HG02973 (cell line): ENCODE measurements at regions not wholly inside any gene's neighbourhood (a gene's known extent, or its start where the extent isn't known, plus 50 kb on each side); places are given as distances from the start of the nearest gene placed in this dataset.
"Not testable (repeated sequence)": the region's sequence is repeated elsewhere in the genome, so short reads cannot be mapped to it uniquely, and the experiment has no call there.

Experiments
- ATAC-seq: cut with Tn5 transposase; IDR thresholded peaks from one replicate; pipeline ENCODE4 v1.9.1; 2021; ENCODE audit warnings: moderate library complexity; ENCODE audit not compliant: unreplicated experiment

DNA sequence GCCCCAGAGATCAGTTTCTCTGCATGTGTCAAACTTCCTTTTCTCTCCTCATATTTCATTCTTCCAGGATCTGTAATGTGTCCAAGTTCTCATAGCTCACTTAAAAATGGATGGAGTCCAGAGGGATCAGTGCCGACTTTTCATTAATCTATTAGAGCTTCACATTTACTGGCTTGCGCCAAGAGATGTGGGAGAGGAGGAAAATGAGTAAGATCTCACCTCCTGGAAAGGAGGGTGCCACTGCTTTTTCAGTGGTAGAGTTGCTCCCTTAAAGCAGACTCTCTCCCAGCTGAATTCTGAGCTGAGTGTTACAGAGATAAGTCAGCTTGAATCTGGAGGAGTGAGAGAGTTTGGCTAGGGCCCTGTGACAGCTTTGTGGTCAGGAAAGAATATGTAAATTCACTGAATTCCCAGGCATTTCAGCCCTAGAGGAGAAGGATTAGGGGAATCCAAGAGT, 175.9 kb downstream of the SOX4 start:
- no peak for ATAC-seq

DNA sequence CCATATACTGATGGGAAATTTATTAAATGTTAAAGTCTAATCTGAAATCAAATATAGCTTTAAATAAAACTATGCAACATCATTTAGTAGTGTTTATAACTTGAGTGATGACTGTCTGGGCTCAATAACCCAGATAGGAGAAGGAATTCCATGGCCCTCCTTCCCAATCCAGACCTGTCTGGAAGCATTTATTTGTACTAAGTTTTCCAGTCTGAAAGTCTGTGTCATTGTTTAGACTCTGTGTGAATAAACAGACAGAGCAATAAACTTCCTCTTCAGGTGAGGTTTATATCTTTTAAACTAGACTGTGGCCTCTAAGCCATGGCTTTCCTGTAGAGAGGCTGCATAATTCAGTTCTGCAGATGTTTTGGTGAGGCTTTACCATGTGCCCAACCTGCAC, 176.4 kb downstream of the SOX4 start:
- no peak for ATAC-seq

GRCh38 chr6:21771626-21772320, 178.2 kb downstream of the SOX4 start:
- no peak for ATAC-seq

GRCh38 chr6:21772477-21772876, 178.9 kb downstream of the SOX4 start:
- ATAC-seq, result no peak

DNA sequence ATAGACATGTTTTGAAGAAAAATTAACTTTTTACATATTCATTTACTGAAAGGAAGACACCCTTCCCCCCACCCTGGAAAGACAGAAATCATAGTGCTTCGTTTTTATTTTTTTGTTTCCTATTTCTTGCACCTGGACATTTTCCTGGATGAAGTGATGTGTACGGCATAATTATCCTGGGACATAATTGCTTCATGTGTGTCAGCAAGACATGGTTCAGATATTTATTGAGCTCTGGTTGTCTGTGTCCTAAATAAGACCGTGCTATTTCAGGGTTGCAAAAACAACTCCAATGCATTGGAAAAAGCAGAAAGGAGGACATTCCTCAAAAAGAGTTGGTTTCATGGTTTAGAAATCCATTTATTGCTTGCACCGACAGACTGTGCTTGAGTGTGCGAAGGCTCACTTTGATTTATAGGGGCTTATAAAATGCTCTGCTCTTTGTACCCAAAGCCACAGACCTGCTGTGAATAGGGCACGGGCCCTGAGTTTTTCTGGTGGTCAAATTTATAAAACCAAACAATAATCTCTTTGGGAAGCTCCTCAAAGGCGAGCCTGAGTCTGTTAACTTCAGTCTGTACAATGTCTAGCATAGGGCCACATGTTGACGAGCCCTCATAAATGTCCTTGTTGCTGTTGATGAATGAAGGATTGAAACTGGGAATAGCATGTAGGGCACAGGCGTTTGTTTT, 179.5 kb downstream of the SOX4 start:
- no peak for ATAC-seq

GRCh38 chr6:21773576-21773968, 180.0 kb downstream of the SOX4 start:
- ATAC-seq, result no peak

- ATAC-seq, result no peak
Observed at GRCh38 chr6:21777846-21778245, 184.3 kb downstream of the SOX4 start.

DNA sequence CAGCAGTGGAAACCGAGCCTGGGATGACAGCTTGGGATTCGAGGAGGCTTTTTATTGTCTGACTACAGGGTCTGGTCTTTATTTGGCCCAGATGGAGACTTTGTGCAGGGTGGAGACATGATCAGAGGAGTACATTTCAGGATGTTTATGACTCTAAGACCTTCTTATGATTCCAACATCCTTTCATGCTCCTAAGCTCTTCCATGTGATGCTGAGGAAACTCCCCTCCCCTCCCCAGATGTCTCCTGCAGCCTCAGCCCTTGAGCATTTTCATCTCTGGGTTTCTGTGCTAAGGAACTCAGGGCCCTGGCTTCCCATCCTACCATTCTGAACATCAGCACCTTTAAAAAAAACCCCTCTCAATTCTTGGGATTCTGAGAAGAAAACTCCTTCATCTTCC, 186.6 kb downstream of the SOX4 start:
- ATAC-seq, result no peak

- ATAC-seq, result no peak
Observed at GRCh38 chr6:21780679-21781078, 187.1 kb downstream of the SOX4 start.

GRCh38 chr6:21781128-21781527, 187.6 kb downstream of the SOX4 start:
- ATAC-seq, result no peak

- no peak for ATAC-seq
Observed at GRCh38 chr6:21785164-21785563, 191.6 kb downstream of the SOX4 start.

GRCh38 chr6:21791056-21791455, 197.5 kb downstream of the SOX4 start:
- no peak for ATAC-seq

GRCh38 chr6:21791581-21791980, 198.0 kb downstream of the SOX4 start:
- ATAC-seq, result no peak

DNA sequence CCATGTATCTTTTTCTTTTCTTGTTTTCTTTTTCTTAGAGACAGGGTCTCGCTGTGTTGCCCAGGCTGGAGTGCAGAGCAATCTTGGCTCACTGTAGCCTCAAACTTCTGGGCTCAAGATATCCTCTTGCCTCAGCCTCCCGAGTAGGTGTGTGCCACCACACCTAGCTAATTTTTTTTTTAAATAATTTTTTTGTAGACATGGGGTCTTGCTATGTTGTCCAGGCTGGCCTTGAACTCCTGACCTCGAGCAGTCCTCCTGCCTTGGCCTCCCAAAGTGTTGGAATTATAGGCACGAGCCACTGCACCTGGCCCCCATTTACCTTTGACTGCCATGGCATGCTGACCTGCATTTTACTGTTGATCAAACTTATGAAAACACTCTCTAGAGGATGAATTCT, 198.6 kb downstream of the SOX4 start:
- ATAC-seq, result no peak

DNA sequence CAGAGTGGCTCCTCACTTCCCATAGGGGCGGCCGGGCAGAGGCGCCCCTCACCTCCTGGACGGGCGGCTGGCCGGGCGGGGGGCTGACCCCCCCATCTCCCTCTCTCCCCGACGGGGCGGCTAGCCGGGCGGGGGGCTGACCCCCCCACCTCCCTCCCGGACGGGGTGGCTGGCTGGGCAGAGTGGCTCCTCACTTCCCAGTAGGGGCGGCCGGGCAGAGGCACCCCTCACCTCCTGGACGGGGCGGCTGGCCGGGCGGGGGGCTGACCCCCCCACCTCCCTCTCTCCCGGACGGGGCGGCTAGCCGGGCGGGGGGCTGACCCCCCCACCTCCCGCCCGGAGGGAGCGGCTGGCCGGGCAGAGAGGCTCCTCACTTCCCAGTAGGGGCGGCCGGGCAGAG, 203.4 kb downstream of the SOX4 start:
- not testable (repeated sequence) for ATAC-seq

GRCh38 chr6:21798468-21798867, 204.9 kb downstream of the SOX4 start:
- ATAC-seq, result no peak

- no peak for ATAC-seq
Observed at GRCh38 chr6:21800330-21800729, 206.8 kb downstream of the SOX4 start.

DNA sequence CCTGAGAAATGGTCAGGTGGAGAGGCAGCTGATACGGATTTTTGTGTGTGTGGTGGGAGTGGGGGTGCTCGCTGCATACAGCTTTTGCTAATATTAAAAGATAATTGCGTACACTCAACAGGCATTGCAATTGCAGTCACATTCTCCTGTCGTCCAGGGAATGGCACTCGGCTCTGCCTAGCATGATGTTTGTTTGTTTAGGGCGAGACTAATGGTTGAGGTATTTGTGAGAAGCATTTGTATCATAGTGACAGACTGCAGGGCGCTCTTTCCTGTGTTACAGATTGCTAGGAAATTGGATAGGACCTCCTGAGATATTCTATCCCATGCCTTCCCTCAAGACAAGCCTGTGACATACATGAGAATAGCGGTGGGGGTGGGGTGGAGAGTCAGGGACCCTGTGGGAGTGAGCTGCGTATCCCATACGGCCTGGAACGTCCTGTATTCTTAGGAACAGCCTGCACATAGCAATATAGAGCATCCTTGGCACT, 207.4 kb downstream of the SOX4 start:
- ATAC-seq, result no peak

DNA sequence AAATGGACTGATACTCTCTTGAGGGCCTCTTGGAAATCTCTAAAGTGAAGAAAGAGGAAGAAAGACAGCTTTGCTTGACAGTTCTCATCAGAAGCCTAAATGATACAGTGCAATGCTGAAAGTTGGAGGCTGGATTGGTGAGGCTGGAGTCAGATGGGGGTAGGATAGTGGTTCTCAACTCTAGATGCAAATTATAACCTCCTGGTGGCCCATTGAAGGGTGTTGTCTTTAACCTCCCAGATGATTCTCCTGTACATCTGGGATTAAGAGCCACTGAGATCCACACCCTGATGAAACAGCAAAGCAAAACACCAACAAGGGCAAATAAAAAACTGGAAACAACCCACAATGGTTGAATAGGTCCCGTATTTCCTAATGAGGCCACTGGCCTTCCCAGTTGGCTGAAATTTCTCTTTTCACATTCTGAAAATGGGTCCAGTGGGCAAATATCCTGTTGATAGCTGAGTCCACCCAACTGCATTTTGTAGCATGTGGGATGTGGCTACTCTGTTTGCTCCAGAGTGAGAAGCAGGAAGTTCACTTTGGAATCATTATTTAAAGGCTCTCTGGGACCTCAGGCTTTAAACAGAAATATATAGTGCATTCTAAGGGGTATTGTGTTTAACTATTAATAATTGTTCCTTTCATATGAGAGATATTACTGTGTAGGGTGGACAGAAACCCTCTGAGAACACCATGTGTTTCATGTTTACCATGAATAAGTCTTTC, 208.1 kb downstream of the SOX4 start:
- no peak for ATAC-seq

DNA sequence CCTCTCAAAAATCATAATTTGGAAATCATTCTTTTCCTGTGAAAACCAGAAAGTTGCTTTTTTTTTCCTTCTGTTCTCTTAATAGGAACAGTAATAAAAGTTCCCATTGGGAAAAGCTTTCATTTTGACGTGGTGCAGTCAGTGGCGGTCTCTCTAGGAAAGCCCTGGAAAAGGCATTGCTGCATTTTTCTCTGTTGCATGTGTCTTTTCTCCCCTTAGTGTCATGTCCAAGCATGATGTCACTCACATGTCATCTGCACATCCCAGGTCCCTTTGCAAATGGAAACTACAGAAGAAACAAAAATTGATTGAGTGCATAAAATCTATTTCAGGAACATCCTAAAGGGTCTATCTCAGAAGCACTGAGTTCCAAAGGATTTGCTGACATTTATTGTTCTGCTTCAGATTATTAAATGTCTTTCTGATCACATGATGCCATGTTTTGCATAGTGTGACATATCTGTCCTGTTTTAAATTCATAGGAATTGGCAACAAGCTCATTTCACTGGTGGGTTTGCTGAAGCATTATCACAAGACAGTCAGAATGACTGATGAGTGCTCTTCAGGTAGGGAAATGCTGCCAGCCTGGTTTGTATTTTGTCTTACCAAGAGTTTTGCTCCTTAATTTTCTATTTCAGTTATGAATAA, 208.7 kb downstream of the SOX4 start:
- no peak for ATAC-seq

DNA sequence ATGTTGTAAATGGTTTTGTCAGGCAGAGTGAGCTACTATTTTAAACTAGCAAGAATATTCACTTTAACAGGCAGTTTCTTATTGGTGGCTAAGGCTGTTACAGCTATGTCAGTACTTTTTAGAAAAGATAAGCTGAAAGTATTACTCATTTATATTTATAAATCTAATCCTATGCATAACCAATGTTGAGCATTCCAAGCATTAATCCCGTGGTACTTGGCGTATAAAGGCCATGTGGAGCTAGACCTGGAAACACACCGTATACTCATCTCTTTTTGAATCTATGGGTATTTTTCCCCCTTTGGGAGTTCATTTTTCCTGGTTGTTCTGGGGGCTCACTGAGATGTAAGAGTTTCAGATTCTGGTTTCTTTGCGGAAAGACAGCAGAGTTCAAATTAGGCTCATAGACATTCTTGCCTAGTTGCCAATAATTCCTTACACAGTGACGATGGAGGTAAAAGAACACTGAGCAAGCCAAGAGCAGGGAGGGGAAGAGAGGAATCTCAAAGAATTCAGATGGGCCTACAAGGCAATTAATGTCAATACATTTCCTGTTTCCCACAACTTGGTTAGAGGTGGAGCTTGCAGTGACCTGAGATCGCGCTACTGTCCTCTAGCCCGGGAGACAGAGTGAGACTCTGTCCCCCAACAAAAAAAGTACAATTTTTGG, 211.5 kb downstream of the SOX4 start:
- ATAC-seq, result no peak
